Brain pericyte (primary cell): ENCODE measurements at regions not wholly inside any gene's neighbourhood (a gene's known extent, or its start where the extent isn't known, plus 50 kb on each side); places are given as distances from the start of the nearest gene placed in this dataset.
"Not testable (repeated sequence)": the region's sequence is repeated elsewhere in the genome, so short reads cannot be mapped to it uniquely, and the experiment has no call there.

ENCODE experiments used
- DNase-seq: peaks from one replicate; pipeline ENCODE4 v3.0.0-alpha.2; 2012; ENCODE audit warnings: low read depth, low spot score

GRCh38 chr11:87769661-87770060 lies 405.6 kb downstream of the RAB38 start:
- no peak for DNase-seq

GRCh38 chr11:87767615-87768014 lies 407.6 kb downstream of the RAB38 start:
- DNase-seq: no peak

GRCh38 chr11:87764075-87764474 lies 411.2 kb downstream of the RAB38 start:
- DNase-seq: not testable (repeated sequence)

DNA sequence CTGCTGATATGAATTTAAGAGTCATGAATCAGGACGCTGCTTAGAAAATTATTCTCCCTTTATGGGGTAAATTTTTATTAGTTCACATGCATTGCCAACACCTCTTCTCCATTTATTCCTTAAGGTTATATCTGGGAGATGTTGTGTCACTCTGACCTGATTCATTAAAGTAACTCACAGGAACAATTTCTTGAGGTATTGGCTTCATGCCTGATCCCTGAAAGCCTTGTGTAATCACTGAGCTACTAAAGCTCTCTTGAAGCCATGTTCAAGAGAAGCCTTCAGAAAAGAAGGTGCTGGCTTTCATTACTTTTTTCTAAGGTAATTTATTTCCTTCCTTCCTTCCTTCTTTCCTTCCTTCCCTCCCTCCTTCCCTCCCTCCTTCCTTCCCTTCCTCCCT lies 420.6 kb downstream of the RAB38 start:
- no peak for DNase-seq

- no peak for DNase-seq
Observed at GRCh38 chr11:87753143-87753542, 422.1 kb downstream of the RAB38 start.

- no peak for DNase-seq
Observed at GRCh38 chr11:87743007-87743406, 432.2 kb downstream of the RAB38 start.

DNA sequence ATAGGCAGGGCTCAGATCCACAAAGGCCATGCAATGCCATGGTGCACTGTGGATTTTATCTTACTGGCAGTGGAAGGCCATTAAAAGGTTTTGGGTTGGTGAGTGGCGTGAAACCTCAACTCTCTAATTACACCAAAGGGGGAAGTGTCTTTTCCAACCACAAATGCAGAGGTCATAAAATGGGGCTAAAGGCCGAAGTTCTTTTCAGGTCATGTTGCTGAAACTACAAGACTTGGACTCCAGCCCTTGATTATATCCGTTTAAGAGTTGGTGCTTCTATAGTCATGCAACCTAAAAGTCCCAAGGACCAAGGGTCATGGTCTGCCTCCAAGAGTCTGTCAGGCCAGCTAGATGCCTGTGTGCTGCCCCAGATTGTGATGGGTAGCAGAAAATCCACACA lies 434.3 kb downstream of the RAB38 start:
- DNase-seq: no peak

DNA sequence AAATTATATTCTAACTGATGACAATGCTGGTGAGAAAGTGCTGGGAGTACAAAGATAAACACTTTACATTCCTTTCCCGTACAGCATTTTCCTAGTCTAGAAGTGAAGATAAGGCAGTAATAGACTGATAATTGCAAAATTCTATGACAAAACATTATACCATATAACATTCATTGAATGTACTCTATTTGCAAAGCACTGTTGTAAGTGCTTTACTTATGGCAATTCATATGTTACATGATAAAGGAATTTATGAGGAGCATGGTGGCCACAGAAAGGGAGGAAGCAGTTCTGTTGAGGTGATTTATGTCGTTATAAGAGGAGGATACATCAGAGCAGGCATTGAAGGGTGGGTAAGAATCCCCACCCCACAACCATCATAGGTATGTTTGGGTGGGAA lies 434.8 kb downstream of the RAB38 start:
- DNase-seq: no peak

GRCh38 chr11:87739766-87740165 lies 435.5 kb downstream of the RAB38 start:
- no peak for DNase-seq

DNA sequence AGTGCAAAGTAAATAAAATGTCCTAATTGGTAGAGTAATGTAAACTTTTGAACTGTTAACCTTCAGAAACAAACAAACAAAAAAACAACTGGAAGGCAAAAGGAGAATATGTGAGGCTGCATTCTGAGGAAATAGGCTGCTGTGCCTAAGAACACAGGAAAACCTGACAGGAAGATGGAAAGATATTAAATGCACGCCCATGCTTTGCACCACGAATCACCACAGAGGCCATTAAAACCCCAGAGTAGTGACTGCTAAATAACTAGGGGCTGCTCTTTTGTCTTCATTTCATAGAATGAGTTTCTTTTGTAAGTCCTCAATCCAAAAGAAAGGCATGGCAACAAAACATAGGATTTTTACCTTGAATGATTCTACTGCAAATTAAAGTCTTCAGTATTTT lies 436.0 kb downstream of the RAB38 start:
- DNase-seq: no peak

GRCh38 chr11:87736928-87737327 lies 438.3 kb downstream of the RAB38 start:
- no peak for DNase-seq

DNA sequence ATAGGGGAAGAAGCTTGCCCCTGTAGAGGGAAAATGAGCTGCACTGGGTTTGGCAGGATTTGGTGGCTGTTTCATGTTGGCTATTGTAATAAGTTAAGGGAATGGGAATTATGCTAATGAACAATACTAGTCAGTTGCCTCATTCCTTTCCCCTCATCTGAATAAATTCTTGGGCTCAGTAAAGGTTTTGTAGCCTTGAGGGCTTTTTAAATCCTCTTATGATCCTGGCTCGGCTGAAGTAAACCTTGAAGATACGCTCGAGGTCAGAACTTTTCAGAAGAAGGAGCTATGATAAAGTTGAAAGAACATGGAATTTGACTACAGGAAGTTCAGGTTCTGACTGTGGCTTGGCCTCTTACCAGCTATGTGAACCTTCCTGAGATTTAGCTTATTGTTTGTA lies 448.7 kb downstream of the RAB38 start:
- no peak for DNase-seq

DNA sequence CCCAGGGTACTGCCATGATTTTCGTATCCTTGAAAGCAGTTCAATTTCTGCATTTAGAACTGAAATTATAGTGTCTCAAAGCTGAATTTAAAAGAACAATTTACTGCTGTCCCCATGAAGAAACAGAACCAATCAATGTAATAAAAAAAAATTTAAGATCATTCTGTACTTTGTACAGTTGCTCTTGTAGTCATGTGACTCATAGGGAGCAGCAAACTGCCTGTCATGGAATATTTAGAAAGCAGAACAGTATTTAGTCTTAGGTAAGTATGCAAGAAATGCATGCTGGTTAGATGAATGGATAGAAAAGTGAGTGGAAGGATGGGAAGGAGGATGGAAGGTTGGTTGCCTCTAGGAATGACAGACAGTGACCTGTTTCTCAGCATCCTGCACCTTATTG lies 450.9 kb downstream of the RAB38 start:
- DNase-seq: no peak

DNA sequence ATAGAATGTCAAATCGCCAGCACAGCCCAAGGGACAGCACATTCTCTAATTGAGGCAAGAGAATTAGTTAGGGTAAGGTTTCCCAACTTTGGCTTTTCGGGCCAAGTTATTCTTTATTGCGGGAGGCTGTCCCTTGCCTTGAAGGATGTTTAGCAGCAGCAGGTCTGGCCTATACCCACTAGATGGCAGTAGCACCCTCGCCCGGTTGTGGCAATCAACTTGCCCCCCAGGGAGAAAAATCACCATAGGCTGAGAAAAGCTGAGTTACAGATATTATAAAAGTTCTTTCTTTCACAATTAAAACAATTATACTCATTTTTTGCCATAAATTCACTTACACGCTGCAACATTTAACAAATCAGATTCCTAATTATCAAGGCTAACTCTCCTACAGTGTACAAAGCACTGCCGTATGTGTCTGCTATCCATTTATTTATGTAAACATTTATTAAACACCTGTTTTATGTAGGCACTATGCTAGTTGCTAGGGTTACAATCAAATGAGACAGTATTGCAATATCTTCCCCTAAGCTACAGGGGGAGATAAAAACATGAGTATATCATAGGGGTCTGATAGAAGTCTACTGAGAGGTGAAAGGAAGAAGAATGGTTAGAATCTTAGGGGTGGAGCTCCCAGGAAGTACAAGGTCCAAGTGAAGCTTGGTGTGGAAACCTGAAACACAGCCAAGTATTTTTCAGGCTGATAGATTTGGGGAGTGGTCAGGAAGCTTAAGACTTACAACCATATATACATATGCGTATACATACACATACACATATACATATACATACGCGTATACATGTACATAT lies 452.3 kb downstream of the RAB38 start:
- no peak for DNase-seq

DNA sequence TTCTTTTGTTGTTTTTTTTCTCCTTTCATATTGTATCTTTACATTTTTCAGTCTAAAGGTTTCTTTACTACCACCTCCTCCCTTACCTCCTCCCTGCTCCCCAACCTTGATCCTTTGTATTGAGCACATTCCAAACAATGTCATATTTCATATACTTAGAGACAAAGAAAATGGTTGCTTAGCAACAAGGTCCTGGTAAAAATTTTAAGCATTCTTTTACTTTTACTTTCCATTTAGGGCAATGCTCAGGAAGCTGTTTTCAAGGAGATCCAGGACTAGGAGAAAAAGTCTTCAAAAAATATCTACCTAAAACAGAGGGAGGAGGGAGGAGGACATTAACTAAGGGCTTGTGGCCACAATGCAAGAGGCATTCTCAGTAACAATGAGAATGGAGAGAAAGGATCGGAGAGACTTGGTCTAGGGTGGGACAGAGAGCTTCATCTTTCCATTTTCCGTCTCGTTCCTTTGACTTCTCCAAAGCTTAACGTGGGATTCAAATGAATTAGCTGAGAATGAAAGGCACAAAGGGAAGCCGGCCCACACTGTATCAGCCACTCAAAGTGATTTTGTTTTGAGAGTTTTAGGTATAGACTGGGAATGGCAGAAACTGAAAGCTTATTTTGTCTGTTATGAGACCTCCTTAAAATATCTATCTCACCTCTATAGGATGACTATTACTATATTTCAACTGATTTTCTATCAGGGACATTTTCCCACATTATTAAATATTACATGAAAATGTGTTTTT lies 455.7 kb downstream of the RAB38 start:
- DNase-seq: no peak

GRCh38 chr11:87712802-87713202 lies 462.4 kb downstream of the RAB38 start:
- no peak for DNase-seq

DNA sequence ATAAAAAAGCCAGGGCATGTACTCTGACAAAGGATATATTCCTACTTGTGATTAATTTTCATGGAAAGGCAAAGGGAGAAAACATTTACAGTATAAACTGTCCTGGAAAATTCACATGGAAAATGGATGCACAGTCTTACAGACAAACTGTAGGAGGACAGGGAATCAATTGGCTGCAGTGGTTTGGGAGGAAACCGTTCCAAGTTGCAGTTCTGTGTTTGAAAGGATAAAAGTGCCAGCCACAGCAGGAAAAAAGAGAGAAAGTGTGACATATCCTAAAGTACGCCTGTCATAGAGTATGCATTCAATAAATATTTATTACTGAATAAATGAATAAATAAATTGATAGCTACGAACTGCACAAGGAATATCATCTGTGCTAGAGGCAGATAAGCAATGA lies 462.9 kb downstream of the RAB38 start:
- no peak for DNase-seq

DNA sequence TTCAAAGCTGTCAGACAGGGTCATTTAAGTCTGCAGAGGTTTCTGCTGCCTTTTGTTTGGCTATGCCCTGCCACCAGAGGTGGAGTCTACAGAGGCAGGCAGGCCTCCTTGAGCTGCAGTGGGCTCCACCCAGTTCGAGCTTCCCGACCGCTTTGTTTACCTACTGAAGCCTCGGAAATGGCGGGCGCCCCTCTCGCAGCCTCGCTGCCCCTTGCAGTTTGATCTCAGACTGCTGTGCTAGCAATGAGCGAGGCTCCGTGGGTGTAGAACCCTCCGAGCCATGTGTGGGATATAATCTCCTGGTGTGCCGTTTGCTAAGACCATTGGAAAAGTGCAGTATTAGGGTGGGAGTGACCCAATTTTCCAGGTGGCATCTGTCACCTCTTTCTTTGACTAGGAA lies 471.7 kb downstream of the RAB38 start:
- DNase-seq: not testable (repeated sequence)

GRCh38 chr11:87675993-87676392 lies 499.2 kb downstream of the RAB38 start:
- DNase-seq: no peak

- DNase-seq: no peak
Observed at GRCh38 chr11:87666730-87667129, 508.5 kb downstream of the RAB38 start.

GRCh38 chr11:87662287-87662686 lies 513.0 kb downstream of the RAB38 start:
- no peak for DNase-seq

- no peak for DNase-seq
Observed at GRCh38 chr11:87660926-87661660, 514.1 kb downstream of the RAB38 start.
